ENCODE measurements at regions not wholly inside any gene's neighbourhood (a gene's known extent, or its start where the extent isn't known, plus 50 kb on each side); places are given as distances from the start of the nearest gene placed in this dataset.

GRCh38 chr7:149621776-149622175, 124.2 kb upstream of the ZNF746 start:
- TF ChIP-seq CTCF (IDR thresholded peaks at IDR 0.05; ENCODE audit: low read length) = no peak
- no peak for TF ChIP-seq EZH2 (optimal IDR thresholded peaks at IDR 0.05; ENCODE audit: low read depth, low read length)
- no peak for TF ChIP-seq EZH2phosphoT487 (IDR thresholded peaks at IDR 0.05; ENCODE audit: low read length)
